ENCODE measurements at regions not wholly inside any gene's neighbourhood (a gene's known extent, or its start where the extent isn't known, plus 50 kb on each side); places are given as distances from the start of the nearest gene placed in this dataset.

GRCh38 chrX:39052751-39053150, 251.5 kb downstream of the MID1IP1 start:
- Histone ChIP-seq H3K9me3 (no peaks in the 10 kb centered on the region), H3K4me1 (no peaks in the 10 kb centered on the region), H3K4me3 (no peak overlapping the region), H3K27ac (no peak overlapping the region), H3K27me3 (peaks cover 0 to 53% of the 10 kb centered on the region in 2 donors), H3K36me3 (no peaks in the 10 kb centered on the region)
- intact Hi-C loops (cut with DNase I; ENCODE audit: low total_unique reads) = no loop called here
- DNase-seq (ENCODE audit: low spot score in 2 of 2) = no peak
- TF ChIP-seq POLR2AphosphoS5 (IDR thresholded peaks at IDR 0.05) = no peak
- TF ChIP-seq CTCF (IDR thresholded peaks at IDR 0.05) = no peak
- TF ChIP-seq POLR2A (IDR thresholded peaks at IDR 0.05) = no peak

GRCh38 chrX:39058724-39059123, 257.5 kb downstream of the MID1IP1 start:
- peaks cover 0 to 14% of the 10 kb centered on the region in 2 donors for H3K9me3 ChIP-seq
- no peak overlapping the region for H3K27ac ChIP-seq
- H3K27me3 ChIP-seq = peaks cover 0 to 45% of the 10 kb centered on the region in 2 donors
- no peak for DNase-seq (ENCODE audit: low spot score in 2 of 2)
- TF ChIP-seq POLR2AphosphoS5 (IDR thresholded peaks at IDR 0.05) = no peak
- H3K4me1 ChIP-seq = no peaks in the 10 kb centered on the region
- H3K4me3 ChIP-seq = no peak overlapping the region
- no peaks in the 10 kb centered on the region for H3K36me3 ChIP-seq
- intact Hi-C loops (cut with DNase I; ENCODE audit: low total_unique reads) = loop anchor here (5.0 kb wide), 1 partner anchor 764 kb away; no protein-coding TSS in a partner anchor

- H3K27me3 ChIP-seq = peaks cover 0 to 55% of the 10 kb centered on the region in 2 donors
- H3K27ac ChIP-seq = no peak overlapping the region
- peaks cover 0 to 14% of the 10 kb centered on the region in 2 donors for H3K9me3 ChIP-seq
- no peak for DNase-seq (ENCODE audit: low spot score in 2 of 2)
- intact Hi-C loops (cut with DNase I; ENCODE audit: low total_unique reads) = loop anchor here (5.0 kb wide), 1 partner anchor 762 kb away; no protein-coding TSS in a partner anchor
- H3K36me3 ChIP-seq = no peaks in the 10 kb centered on the region
- H3K4me3 ChIP-seq = no peak overlapping the region
- H3K4me1 ChIP-seq = no peaks in the 10 kb centered on the region
- no peak for TF ChIP-seq POLR2AphosphoS5 (IDR thresholded peaks at IDR 0.05)
- no peak for TF ChIP-seq CTCF (IDR thresholded peaks at IDR 0.05)
- TF ChIP-seq POLR2A (IDR thresholded peaks at IDR 0.05) = no peak
Observed at GRCh38 chrX:39059866-39060265, 258.6 kb downstream of the MID1IP1 start.

GRCh38 chrX:39063037-39063436, 261.8 kb downstream of the MID1IP1 start:
- Histone ChIP-seq H3K4me3 (no peak overlapping the region), H3K4me1 (no peaks in the 10 kb centered on the region), H3K9me3 (peaks cover 0 to 14% of the 10 kb centered on the region in 2 donors), H3K27ac (no peak overlapping the region), H3K36me3 (no peaks in the 10 kb centered on the region), H3K27me3 (peaks cover 0 to 57% of the 10 kb centered on the region in 2 donors)
- intact Hi-C loops (cut with DNase I; ENCODE audit: low total_unique reads) = no loop called here
- TF ChIP-seq POLR2AphosphoS5 (IDR thresholded peaks at IDR 0.05) (no peak), POLR2A (IDR thresholded peaks at IDR 0.05) (no peak), CTCF (IDR thresholded peaks at IDR 0.05) (no peak)
- no peak for DNase-seq (ENCODE audit: low spot score in 2 of 2)

GRCh38 chrX:39063702-39064101, 262.4 kb downstream of the MID1IP1 start:
- H3K27ac ChIP-seq = no peak overlapping the region
- DNase-seq (ENCODE audit: low spot score in 2 of 2) = no peak
- no peak for TF ChIP-seq POLR2AphosphoS5 (IDR thresholded peaks at IDR 0.05)
- no peak for TF ChIP-seq POLR2A (IDR thresholded peaks at IDR 0.05)
- TF ChIP-seq CTCF (IDR thresholded peaks at IDR 0.05) = no peak

More at GRCh38 chrX:39063702-39064101, 262.4 kb downstream of the MID1IP1 start:
- peaks cover 0 to 14% of the 10 kb centered on the region in 2 donors for H3K9me3 ChIP-seq
- no peaks in the 10 kb centered on the region for H3K36me3 ChIP-seq
- H3K27me3 ChIP-seq = peaks cover 0 to 58% of the 10 kb centered on the region in 2 donors
- H3K4me3 ChIP-seq = no peak overlapping the region
- no peaks in the 10 kb centered on the region for H3K4me1 ChIP-seq
- intact Hi-C loops (cut with DNase I; ENCODE audit: low total_unique reads) = no loop called here
